WERI-Rb-1 (cell line): ENCODE measurements at regions not wholly inside any gene's neighbourhood (a gene's known extent, or its start where the extent isn't known, plus 50 kb on each side); places are given as distances from the start of the nearest gene placed in this dataset.

Source experiments
- DNase-seq: peaks from one replicate; pipeline ENCODE4 v3.0.0-alpha.2; 2020
- H3K27ac ChIP-seq: fragments of 250-450 bp; sonication (Bioruptor Pico); 2 replicates; pipeline ENCODE4 v1.5.1; 2020; ENCODE audit warnings: mild to moderate bottlenecking, moderate library complexity
- H3K27me3 ChIP-seq: fragments of 250-450 bp; sonication (Bioruptor Pico); 2 replicates; pipeline ENCODE4 v1.5.1; 2021; ENCODE audit warnings: mild to moderate bottlenecking, low read depth, moderate library complexity; ENCODE audit not compliant: insufficient read depth, severe bottlenecking
- H3K36me3 ChIP-seq: fragments of 250-450 bp; sonication (Bioruptor Pico); 2 replicates; pipeline ENCODE4 v1.5.1; 2020; ENCODE audit warnings: mild to moderate bottlenecking, moderate library complexity
- H3K4me3 ChIP-seq: 2 replicates; pipeline ENCODE4 v1.5.1; 2011; ENCODE audit warnings: low read depth, mild to moderate bottlenecking, control low read depth, low read length
- H3K9me3 ChIP-seq: fragments of 250-450 bp; sonication (Bioruptor Pico); 2 replicates; pipeline ENCODE4 v1.5.1; 2021; ENCODE audit warnings: mild to moderate bottlenecking, moderate library complexity; ENCODE audit not compliant: severe bottlenecking
- TF ChIP-seq, protein P1 (sequence below): IDR thresholded peaks from 2 replicates; pipeline ENCODE4 v1.5.1; 2011; ENCODE audit warnings: low read depth, mild to moderate bottlenecking, control low read depth, inconsistent platforms, low read length

DNA sequence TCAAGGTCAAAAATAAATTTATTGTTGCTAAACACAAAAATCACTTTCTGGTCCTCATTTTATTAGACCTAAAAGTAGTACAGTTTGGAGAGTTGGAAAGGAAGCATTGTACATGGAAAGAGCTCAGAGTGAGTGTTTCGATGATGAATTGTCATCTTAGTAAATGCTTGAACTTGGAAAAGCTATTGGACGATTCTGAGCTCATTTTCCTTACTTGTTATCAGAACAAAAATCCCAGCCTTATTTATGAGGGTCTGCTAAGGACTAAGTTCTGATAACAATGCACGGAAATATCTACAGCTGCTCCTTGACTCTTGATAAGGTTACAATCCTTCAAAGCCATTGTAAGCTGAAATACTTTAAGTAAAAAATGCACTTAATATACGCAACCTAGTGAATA, 710.0 kb upstream of the PTBP2 start:
- TF ChIP-seq, protein P1, sequence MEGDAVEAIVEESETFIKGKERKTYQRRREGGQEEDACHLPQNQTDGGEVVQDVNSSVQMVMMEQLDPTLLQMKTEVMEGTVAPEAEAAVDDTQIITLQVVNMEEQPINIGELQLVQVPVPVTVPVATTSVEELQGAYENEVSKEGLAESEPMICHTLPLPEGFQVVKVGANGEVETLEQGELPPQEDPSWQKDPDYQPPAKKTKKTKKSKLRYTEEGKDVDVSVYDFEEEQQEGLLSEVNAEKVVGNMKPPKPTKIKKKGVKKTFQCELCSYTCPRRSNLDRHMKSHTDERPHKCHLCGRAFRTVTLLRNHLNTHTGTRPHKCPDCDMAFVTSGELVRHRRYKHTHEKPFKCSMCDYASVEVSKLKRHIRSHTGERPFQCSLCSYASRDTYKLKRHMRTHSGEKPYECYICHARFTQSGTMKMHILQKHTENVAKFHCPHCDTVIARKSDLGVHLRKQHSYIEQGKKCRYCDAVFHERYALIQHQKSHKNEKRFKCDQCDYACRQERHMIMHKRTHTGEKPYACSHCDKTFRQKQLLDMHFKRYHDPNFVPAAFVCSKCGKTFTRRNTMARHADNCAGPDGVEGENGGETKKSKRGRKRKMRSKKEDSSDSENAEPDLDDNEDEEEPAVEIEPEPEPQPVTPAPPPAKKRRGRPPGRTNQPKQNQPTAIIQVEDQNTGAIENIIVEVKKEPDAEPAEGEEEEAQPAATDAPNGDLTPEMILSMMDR = no peak
- Histone ChIP-seq H3K27ac (no peak overlapping the region), H3K9me3 (no peaks in the 10 kb centered on the region), H3K36me3 (no peaks in the 10 kb centered on the region), H3K27me3 (no peaks in the 10 kb centered on the region), H3K4me3 (no peak overlapping the region)
- DNase-seq = no peak

DNA sequence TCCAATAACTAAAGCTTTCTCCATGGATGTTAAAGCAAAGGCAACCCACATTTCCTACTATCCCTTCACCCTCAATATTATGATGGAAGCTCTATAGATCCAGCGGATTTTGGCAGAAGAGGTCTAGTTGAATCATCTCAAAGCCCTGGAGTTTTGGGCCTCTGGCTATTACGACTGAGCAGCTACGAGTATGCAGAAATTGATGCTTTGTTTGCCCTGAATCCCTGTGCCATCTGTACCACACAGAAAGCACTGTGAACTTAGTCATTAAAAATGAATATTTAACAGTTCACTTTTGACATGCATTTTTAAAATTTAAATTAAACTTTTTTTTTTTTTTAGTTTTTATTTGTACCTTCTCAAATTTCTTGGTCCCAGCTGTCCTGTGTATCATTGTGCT, 705.4 kb upstream of the PTBP2 start:
- no peak for DNase-seq
- TF ChIP-seq, protein P1 = no peak
- no peak overlapping the region for H3K4me3 ChIP-seq
- H3K9me3 ChIP-seq = no peaks in the 10 kb centered on the region
- no peak overlapping the region for H3K27ac ChIP-seq
- H3K27me3 ChIP-seq = no peaks in the 10 kb centered on the region
- H3K36me3 ChIP-seq = no peaks in the 10 kb centered on the region

DNA sequence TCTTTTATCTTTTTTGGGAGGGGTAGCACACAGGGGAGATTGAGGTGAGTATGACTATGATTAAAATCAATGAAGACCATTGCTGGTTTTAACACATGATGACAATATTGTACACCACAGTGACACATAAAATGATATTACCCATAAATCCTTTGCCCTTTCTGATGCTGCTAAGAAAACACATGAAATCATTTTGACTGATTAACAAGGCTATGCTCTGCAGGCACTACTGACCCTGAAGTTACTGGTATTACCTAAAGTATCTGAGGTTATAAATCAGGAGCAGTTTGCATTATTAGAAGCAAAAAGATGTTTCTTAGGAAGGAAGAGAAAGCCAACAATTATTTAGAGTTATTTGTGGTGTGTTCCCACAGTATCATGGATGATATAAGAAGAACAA, 701.2 kb upstream of the PTBP2 start:
- Histone ChIP-seq H3K27me3 (no peaks in the 10 kb centered on the region), H3K36me3 (no peaks in the 10 kb centered on the region), H3K27ac (no peak overlapping the region), H3K4me3 (no peak overlapping the region), H3K9me3 (no peaks in the 10 kb centered on the region)
- TF ChIP-seq, protein P1 = no peak
- no peak for DNase-seq

DNA sequence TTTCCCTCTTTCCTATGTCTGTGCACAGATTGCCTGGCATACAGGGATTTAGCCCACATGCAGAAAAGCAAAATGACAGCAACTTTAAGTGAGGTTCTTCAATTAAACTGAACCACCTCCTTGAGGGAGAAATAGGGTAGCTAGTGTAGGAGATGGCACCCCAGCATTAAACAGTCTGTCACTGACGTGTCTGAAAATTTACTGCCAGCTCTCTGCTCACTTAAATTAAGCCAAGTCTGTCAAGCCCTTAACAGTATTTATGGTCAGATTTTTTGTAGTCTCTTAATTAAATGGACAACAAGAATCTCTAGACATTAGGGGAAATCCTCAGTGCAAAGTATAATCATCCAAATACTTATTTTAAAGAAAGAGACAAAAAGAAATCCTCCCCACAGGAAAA, 696.5 kb upstream of the PTBP2 start:
- H3K27me3 ChIP-seq = no peaks in the 10 kb centered on the region
- H3K27ac ChIP-seq = no peak overlapping the region
- peak; percentile 18 for DNase-seq
- no peaks in the 10 kb centered on the region for H3K9me3 ChIP-seq
- no peaks in the 10 kb centered on the region for H3K36me3 ChIP-seq
- H3K4me3 ChIP-seq = no peak overlapping the region
- TF ChIP-seq, protein P1 = no peak

DNA sequence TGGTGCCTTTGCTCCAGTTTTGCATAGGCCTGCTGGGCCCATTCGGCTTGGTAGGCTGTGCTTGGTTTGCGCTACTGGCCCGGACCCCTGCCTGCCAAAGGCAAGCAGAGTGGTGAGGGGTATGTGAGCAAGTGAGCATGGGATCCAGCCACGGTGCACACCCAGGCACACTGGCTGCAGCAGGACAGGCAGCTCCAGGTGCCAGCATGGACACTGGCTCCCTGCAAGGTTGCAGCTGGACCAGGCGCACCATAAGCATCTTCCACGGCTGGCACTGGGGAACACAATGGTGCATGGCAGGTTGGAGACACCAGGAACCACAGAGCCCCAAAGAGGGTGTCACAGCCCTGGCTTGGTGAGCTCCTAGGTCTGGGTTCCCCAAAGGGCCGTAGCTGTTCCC, 693.5 kb upstream of the PTBP2 start:
- Histone ChIP-seq H3K4me3 (no peak overlapping the region), H3K36me3 (no peaks in the 10 kb centered on the region), H3K27me3 (no peaks in the 10 kb centered on the region), H3K9me3 (no peaks in the 10 kb centered on the region), H3K27ac (no peak overlapping the region)
- TF ChIP-seq, protein P1 = no peak
- DNase-seq = no peak

DNA sequence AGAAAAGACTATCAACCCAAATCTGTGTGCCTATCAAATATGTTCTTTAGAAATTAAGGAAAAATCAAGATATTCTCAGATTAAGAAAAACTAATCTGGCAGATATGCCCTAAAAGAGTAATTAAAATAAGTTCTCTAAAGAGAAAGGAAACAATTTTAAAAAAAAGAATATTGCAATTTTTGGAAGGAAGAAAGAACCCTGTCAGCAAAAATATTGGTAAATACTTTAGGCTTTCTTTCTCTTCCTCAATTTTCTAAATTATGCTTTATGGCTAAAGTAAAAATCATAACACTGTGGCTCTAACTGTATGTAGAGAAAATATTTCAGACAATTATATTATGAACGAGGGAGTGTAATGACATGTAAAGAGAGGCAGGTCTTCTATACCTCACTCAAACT, 691.3 kb upstream of the PTBP2 start:
- H3K27ac ChIP-seq = no peak overlapping the region
- TF ChIP-seq, protein P1 = no peak
- DNase-seq = no peak
- no peak overlapping the region for H3K4me3 ChIP-seq
- H3K27me3 ChIP-seq = no peaks in the 10 kb centered on the region
- H3K36me3 ChIP-seq = no peaks in the 10 kb centered on the region
- H3K9me3 ChIP-seq = no peaks in the 10 kb centered on the region
